Prostate gland (tissue), 2 donors: ENCODE measurements at regions not wholly inside any gene's neighbourhood (a gene's known extent, or its start where the extent isn't known, plus 50 kb on each side); places are given as distances from the start of the nearest gene placed in this dataset.

Source experiments
- POLR2A ChIP-seq: fragments of 450-650 bp; IDR thresholded peaks from one replicate; pipeline ENCODE4 v1.6.1; 2016; ENCODE audit warnings: antibody characterized with exemption, mild to moderate bottlenecking
- TF ChIP-seq, protein P1 (sequence below), 4 experiments: fragments of 200-600 bp in 2 of 4; fragments of 450-650 bp in 2 of 4; sonication (generic) in 2 of 4; IDR thresholded peaks; 1 replicate in 3 of 4; 2 replicates in 1 of 4; pipeline ENCODE4 v1.5.1; 2016 to 2019; ENCODE audit warnings: antibody characterized with exemption in 4 of 4, mild to moderate bottlenecking in 2 of 4, moderate library complexity in 2 of 4

DNA sequence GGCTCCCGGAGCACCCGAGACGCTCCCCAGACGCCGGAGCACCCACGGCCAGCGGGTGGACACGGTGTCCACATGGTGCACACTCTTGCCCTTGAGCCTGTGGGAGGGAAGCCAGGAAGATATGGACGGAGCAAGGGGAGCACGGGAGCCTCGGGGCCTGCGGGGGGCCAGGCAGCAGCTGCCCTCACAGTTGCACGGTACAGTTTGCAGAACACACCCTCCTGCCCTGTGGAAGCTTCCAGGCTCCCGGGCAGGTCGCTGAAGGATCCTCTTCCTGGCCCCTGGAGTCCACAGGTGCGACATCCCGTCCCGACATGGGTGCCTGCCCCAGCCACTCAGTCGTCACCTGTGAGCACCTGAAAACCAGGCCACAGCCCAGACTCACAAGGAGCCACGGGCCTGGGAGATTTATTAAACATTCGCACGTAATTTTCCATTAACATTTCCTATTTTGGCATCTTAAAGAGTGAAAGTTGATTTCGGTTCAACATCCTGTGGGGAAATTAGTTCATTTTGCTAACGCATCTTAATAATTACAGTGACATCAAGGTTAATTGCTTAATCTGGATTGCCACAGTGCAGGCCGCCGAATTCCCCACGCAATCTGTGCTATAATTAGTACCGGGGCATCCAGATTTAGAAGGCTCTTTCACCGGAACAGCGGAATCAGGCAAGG lies 253.3 kb downstream of the BRD1 start:
- TF ChIP-seq, protein P1, sequence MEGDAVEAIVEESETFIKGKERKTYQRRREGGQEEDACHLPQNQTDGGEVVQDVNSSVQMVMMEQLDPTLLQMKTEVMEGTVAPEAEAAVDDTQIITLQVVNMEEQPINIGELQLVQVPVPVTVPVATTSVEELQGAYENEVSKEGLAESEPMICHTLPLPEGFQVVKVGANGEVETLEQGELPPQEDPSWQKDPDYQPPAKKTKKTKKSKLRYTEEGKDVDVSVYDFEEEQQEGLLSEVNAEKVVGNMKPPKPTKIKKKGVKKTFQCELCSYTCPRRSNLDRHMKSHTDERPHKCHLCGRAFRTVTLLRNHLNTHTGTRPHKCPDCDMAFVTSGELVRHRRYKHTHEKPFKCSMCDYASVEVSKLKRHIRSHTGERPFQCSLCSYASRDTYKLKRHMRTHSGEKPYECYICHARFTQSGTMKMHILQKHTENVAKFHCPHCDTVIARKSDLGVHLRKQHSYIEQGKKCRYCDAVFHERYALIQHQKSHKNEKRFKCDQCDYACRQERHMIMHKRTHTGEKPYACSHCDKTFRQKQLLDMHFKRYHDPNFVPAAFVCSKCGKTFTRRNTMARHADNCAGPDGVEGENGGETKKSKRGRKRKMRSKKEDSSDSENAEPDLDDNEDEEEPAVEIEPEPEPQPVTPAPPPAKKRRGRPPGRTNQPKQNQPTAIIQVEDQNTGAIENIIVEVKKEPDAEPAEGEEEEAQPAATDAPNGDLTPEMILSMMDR (IDR thresholded peaks at IDR 0.05), result no peak
- TF ChIP-seq POLR2A, result no peak
